ENCODE measurements at regions not wholly inside any gene's neighbourhood (a gene's known extent, or its start where the extent isn't known, plus 50 kb on each side); places are given as distances from the start of the nearest gene placed in this dataset.

GRCh38 chr2:30382995-30383394, 64.1 kb upstream of the LCLAT1 start:
- TF ChIP-seq, protein P1, sequence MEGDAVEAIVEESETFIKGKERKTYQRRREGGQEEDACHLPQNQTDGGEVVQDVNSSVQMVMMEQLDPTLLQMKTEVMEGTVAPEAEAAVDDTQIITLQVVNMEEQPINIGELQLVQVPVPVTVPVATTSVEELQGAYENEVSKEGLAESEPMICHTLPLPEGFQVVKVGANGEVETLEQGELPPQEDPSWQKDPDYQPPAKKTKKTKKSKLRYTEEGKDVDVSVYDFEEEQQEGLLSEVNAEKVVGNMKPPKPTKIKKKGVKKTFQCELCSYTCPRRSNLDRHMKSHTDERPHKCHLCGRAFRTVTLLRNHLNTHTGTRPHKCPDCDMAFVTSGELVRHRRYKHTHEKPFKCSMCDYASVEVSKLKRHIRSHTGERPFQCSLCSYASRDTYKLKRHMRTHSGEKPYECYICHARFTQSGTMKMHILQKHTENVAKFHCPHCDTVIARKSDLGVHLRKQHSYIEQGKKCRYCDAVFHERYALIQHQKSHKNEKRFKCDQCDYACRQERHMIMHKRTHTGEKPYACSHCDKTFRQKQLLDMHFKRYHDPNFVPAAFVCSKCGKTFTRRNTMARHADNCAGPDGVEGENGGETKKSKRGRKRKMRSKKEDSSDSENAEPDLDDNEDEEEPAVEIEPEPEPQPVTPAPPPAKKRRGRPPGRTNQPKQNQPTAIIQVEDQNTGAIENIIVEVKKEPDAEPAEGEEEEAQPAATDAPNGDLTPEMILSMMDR (IDR thresholded peaks at IDR 0.05; ENCODE audit: extremely low read depth in 1 of 2, insufficient read depth in 1 of 2, low read depth in 1 of 2, low read length in 2 of 2): no peak
- no peak for TF ChIP-seq EZH2 (IDR thresholded peaks at IDR 0.05; ENCODE audit: borderline replicate concordance, low read depth, low read length, severe bottlenecking)
- no peak for TF ChIP-seq JUN (IDR thresholded peaks at IDR 0.05; ENCODE audit: borderline replicate concordance, insufficient read depth, insufficient read length, low read depth)
- TF ChIP-seq, protein P2, sequence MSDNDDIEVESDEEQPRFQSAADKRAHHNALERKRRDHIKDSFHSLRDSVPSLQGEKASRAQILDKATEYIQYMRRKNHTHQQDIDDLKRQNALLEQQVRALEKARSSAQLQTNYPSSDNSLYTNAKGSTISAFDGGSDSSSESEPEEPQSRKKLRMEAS (IDR thresholded peaks at IDR 0.05; ENCODE audit: insufficient read depth, insufficient read length): no peak
- no peak for TF ChIP-seq POLR2A (IDR thresholded peaks at IDR 0.05; ENCODE audit: low read depth, low read length)
- TF ChIP-seq GATA2 (IDR thresholded peaks at IDR 0.05; ENCODE audit: insufficient read depth, insufficient read length, low read depth, low read length): no peak
- TF ChIP-seq MYC (IDR thresholded peaks at IDR 0.05; ENCODE audit: low read depth, low read length): no peak

All from endothelial cell of umbilical vein (primary cell).